ENCODE measurements at regions not wholly inside any gene's neighbourhood (a gene's known extent, or its start where the extent isn't known, plus 50 kb on each side); places are given as distances from the start of the nearest gene placed in this dataset.

- no peak for TF ChIP-seq EP300 (IDR thresholded peaks at IDR 0.05)
- TF ChIP-seq POLR2A (IDR thresholded peaks at IDR 0.05) = no peak
- no peak for TF ChIP-seq CTCF (IDR thresholded peaks at IDR 0.05)
These were observed 366.3 kb downstream of the PLPP3 start for GRCh38 chr1:56213068-56213467.

Measured in ovary (tissue), 3 donors.